Stimulated activated CD4-positive, alpha-beta T cell treated with anti-CD3 and anti-CD28 coated beads, TNF-alpha, amount 100 ng/mL, for 24 hours (primary cell): ENCODE measurements at regions not wholly inside any gene's neighbourhood (a gene's known extent, or its start where the extent isn't known, plus 50 kb on each side); places are given as distances from the start of the nearest gene placed in this dataset.

ENCODE experiments used
- DNase-seq, 3 experiments: peaks; one replicate each; pipeline ENCODE4 v3.0.0-alpha.2; 2020; ENCODE audit warnings: low read depth in 3 of 3

DNA sequence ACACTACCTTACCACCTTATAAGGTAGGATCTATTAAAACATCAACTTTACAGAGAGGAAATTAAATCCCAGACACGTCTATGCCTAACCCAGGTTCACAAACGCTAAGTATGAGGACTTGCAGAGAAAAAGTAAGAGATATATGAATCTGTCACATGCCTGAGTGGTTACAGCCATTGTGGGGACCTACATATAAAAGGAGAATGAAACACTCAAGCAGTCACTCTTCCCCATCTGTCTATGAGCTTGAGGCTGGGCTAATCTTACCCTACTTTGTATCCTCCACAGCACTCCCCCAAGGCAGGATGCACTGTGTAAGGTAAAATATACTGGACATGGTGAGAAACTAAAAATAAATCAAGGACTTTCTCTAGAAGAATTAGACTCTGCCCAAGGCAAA is 339.9 kb downstream of the HNRNPD start:
- no peak for DNase-seq

DNA sequence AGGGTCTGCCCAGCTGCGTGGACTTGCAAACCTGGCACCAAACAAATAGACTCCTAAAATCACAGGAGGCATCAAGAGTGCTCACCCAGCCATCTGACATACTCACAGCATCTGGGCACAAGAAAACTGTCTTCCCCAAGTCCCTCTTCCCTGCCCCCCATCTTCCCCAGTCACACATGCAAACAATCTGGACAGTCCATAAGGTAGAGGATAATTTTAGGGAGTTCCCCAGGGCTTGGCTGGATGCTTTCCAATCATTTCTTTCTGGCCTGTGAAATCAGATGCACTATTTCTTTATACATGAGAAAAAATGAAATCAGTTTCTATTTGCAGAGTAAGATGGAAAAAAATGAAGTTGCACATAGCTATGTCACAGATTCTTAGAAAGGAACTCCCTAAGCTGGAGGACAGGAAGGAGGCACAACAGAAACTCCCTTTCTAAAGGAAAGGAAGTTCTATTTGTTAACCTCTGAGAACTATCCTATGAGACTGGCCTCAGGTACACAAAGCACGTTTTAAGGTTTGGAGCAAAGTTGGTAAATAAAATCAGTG is 342.3 kb downstream of the HNRNPD start:
- DNase-seq: no peak

DNA sequence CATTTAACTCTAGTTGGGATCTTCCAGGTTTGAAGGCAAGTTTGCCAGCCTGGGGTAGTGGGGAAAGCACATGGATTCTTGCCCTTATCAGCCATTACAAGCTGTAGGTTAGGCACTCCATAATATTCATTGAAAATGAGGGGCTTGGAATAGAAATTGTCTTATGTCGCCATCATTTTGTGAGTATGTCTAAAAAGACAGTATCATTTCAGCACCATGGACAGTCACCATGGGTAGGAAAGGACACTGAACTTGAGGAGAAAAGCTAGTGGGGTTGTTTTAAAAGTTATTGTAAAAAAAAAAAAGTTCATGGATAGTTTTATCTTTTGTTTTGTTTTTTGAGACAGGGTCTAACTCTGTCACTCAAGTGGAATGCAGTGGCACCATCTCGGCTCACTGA is 356.1 kb downstream of the HNRNPD start:
- DNase-seq: no peak

DNA sequence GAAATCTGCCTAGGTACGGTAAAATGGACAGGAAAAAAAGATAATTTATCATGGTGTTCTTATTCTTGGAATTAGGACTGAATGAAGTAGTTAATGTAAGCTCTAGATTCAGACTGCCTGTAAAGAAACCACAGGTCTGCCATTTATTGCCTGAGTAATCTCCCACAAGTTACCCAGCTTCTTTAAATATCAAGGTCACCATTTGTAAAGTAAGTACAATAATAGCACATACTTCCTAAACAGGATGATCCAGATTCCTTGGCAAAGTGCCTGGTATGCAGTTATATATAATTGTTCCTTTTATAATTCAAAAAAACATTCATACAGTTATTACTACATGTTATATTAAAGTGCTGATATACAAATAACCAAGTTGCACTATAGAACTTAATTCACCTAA is 368.6 kb downstream of the HNRNPD start:
- DNase-seq: no peak

DNA sequence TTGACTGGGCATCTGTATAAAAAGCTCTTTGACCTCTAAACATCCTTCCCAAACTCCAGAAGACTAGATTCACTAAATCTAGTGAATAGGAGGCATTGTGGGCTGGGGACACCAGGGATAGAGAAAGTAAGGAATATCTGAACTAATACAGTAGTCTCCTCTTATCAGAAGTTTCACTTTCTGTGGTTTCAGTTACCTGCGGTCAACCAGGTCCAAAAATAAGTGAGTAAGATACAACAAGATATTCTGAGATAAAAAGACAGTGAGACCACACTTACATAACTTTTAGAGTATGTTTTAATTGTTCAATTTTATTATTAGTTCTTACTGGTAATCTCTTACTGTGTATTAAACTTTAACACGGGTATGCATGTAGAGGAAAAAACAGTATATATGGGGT is 376.5 kb downstream of the HNRNPD start:
- DNase-seq: no peak

DNA sequence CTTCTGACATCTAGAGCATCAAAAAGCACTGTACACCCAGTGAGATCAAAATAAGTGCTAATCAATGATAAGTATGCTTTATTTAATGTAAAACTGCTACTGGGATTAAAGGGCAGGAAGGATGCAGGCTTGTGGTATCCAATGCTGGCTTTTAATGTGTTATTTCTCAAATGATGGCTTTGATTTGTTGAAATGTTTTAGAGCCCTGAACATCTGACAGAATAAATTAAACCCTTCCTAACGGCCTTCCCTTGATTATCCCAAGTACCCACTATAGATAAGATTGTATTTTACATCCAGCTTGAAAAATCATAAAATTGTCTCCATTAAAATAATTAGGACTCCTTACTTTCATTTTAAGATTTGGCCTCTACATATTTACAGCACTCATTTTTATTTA is 382.9 kb downstream of the HNRNPD start:
- no peak for DNase-seq

DNA sequence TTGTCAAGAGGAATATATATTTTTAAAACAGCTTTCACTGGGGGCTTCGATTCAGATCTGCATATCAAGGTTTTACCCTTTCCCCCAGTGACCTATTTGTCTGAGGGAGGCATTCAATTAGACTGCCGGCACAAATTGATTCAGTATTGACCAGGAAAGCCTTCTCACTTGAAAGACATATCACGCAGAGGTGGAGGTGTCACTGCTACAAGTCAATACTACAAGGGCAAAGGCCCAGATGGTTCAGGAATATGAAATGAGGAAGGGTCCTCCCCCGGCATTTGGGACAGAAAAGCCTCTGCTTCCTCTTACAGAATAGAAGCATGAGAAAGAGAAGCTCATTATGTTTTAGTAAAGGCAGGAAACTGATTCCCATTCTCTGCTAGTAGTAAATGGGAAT is 383.6 kb downstream of the HNRNPD start:
- no peak for DNase-seq

DNA sequence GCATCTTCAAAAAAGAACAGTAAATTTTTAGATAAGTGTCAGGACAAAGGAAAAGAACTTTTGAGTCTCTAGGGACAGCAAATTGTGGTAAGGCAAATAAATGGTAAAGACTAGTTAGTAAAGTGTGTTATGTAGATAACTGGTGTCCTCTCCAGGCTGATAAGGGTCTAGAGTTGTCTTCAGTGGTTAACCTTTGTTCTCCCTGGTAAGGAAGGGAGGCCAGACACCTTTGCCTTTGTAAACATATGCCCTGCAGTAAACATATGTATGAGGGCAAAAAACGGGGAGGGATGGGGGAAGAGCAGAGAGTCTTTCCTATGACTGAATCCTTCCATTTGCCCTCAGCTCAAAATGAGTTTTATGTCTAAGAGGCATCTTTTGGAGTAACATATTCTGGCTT is 384.6 kb downstream of the HNRNPD start:
- no peak for DNase-seq

DNA sequence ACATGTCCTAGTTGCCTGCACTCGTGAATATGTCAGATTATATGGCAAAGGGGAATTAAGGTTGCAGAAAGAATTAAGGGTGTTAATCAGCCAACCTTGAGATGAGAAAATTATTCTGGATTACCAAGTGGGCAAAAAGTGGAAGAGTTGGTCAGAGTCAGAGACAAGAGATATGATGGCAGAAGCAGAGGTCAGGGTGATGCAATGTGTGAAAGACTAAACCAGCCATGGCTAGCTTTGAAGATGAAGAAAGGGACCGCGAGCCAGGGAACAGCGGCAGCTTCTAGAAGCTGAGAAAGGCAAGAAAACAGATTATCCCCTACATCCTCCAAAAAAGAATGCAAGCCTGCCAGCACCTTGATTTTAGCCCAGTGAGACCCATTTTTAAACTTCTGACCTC is 385.6 kb downstream of the HNRNPD start:
- no peak for DNase-seq

DNA sequence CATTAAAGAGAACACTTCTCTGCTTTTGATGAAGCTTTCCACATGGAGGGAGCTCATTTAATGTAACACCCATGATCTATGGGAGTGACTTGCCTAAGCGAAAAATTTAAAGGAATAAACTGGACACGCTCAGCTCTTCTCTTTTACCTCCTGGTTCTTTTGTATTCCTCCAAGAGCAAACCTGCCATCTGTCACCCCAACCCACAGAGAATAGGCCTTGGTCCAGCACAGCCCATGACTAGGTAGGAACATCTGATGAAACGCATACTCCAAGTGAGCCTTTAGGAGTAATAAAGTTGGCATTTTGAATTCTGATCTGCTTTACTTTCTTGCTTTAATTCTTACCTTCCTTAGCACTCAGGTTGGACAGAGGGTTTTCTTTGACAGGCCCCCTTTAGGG is 389.0 kb downstream of the HNRNPD start:
- DNase-seq: no peak

DNA sequence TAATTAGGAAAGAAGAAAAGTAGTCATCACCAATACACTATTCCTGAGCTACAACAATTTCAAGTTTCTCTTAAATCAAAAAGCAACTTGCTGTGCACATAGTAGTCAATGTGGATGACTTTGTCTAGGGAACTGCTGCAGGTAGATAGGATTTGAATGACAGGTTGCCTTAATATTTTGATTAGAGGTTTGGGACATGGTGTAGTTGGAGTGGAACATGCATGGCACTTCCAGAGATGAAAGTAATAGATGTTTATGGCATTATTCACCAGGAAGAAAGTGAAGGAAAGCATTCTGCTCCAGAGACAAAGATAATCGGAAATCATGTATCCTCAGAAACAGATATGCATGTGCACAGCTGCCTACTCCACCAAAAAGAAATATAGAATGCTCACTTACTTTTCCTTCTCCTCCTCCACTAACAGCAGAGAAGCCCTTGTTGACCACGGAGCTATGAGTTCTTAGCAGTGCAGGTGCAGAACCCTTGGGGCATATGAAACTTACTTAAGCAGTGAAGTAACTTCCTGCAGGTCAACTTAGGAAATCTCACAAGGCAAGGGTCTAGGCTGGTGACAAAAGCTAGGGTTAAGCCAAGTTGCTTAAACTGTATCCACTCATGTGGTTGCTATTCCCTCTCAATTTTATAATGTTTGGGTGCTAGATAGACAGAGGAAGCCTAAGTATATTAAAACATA is 390.8 kb downstream of the HNRNPD start:
- DNase-seq: no peak

DNA sequence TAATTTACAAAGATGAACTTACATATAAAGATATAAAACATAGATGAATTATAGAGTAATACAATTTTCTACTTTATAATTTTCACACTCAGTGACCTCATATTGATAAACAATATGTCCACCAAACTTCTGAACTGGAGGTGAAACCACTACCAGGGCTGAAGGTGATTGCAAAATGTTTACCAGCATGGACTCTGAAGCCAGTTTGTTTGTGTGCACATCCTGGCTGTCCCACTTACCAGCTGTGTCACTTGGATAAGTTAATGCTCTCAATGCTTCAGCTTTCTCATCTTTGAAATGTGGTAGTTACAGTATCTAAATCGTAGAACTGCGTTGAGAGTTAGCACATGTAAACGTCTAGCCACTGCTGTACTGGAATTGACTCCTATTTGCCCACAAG is 392.6 kb downstream of the HNRNPD start:
- DNase-seq: no peak

DNA sequence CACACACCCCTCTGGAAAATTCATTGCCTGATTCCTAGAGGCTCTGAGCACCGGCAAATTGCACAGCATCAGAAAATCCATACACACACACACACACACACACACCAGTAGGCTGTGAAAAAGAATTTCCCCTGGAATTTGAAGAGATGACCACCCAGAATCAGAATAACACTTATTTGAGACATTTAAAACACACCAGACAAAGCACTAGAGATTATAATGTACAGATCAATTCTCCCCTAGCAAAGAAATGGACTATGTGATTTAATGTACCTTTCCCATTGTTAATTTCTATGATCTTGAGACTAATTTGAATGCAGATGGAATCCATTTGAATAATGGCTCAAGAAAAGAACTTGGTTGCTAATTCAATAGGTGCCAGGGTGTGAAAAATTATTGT is 399.3 kb downstream of the HNRNPD start:
- no peak for DNase-seq

DNA sequence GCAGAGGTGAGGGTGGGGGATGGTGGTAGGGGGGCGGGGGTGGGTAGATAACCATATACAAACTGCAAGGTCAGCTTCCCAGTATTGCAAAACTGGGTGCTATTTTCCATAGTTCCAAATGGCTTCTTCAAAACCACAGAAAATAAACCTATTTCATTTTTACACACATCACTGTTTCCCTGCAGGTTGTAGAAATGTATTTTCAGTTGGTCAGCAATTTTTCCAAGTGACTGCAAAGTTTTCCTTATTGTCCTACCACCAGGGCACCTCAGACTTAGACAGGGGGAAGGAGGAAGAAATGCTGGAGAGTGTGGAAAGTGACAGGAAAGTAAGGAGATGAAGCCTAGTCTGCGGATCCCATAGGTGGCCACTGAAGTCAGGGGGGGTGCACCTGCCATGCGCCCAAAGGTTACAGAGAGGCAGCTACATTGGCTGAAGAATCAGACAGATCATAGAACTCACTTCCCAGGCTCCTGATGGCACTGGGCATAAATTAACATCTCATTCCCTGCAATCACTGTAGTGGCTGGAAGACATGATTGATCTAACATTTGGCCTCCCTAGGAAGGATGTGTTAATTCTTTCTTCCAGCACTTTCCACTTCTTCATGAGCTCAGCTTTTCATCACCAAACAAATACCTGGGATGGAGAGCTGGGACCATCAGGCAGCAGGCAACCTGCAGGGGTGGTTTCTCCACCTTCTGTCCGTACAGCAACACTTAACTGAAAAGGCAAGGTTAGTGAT is 402.0 kb downstream of the HNRNPD start:
- no peak for DNase-seq

DNA sequence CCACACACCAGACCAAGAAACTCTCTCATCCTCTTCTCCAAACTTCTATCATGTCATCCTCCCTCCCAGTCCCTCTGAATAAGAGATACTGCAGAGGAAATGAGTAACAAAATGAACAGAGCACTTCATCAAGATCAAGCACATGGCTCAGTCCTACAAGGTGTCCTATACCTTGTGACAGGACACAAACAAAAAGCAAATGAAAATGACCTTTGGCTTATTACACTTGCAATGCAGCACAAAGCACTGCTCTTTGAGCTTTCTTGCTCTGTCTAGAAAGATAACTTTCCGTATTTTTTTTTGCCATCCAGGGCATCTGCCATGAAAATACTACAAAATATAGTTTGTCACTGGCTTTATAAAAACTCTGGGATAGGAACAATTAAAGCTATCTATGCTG is 402.7 kb downstream of the HNRNPD start:
- no peak for DNase-seq

DNA sequence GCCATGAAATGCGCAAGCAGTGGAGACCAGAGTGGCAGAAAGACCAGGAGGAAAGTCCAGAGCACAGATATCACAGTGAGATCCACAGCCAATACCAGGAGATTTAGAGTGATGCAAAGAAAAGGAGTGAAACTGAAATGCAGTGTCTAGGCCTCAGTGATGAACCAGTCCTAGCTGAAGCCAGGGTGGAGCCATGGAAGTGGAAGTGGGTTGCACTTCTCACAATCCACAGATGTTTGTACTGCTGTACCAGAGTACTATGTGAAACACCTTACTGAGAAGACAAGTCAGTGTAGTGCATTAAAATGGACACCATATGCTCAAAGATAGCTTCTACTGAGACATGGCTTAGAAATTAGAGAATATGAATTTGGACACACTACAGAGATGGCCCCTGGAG is 403.3 kb downstream of the HNRNPD start:
- DNase-seq: no peak

DNA sequence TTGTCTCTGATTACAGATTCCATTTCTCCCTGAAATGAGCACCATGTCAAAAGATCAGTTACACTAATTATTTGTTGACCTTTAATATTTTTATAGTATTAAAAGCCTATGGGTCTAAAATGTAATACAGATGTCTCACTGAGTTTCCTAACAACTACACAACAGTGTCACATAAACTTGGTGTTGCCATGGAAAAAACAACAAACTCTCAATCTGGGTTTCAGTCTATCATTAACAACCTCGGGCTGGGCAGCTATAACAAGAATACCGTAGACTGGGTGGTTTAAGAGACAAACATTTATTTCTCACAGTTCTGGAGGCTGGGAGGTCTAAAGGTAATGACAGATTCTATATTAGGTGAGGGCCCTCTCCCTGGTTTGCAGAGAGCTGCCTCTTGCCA is 407.1 kb downstream of the HNRNPD start:
- no peak for DNase-seq

DNA sequence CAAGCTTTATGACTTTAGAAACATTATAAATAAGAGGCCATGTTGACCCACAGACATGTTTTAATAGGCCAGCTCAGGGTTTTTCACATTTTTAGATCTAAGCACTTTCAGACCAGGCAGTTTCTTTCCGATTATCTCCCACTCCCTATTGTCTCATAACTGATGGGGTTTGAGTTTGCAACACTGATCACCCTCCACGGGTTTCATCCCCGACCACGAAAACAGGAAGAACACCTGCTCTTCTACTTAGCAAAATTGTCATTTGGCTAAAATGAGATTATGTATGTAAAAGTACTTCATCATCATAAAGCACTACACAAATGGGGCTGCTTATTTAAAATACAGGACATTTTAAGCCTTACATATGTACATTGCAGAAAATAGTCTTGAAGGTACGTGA is 407.9 kb downstream of the HNRNPD start:
- no peak for DNase-seq

DNA sequence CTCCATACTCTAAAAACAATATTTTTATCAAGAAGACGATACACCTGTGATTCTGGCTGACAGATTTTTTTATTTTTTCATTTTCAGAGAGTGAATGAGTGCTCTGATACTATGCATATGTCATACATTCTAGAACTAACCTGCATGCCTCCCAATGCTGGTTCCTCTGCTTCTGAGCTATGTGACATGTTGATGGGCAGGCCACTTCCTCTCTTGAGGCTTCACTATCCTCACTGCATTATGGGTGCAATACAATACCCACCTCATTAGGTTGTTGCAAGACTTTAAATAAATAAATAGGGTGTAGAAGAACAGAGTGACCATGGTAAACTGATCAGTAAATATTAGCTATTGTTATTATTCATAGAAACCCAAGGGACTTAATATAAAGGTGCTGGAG is 408.3 kb downstream of the HNRNPD start:
- DNase-seq: no peak

DNA sequence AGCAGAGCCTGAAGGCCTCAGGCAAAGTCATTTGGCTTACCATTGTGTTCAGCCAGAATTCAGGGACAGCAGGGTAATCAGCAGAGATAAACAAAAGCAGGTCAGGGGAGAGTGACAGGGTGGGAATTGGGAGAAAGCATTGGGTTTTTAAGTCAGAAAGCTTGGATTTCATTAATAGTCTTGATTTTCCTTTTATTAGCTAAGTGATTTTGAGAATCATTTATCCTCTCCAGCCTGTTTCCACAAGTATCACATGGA is 410.1 kb downstream of the HNRNPD start:
- DNase-seq: no peak

DNA sequence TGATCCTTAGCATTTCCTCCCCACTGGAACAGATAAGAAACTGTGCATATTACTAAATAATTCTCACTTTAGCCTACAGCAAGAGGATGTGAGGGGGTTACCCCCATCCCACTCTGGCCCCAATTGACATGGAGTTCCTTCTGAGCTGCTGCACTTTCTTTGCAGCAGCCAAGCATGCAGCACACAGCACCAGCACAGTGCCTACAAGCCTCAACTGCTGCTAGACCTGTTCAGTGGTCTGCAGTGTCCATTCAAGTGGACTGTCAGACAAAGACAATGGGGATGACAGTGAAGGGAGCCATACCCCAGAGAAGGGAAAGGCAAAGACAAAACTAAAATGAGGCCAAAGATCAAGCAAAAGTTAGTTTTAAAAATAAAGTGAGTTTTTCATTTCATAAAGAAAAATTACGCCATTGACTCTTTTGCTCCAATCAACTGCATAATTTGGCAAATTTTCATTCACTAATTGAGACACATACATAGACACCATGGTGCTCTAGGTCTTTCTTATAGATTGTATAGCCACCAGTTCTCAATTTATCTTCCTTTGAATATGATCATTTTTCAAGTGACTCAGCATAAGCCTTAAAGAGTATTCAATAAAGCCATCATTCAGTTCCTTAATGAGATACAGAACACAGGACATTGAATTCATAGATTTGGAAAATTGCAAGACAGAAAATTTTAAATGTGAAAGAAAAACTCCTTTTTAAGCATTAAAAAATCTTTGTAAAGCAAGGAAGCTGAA is 410.6 kb downstream of the HNRNPD start:
- DNase-seq: no peak

DNA sequence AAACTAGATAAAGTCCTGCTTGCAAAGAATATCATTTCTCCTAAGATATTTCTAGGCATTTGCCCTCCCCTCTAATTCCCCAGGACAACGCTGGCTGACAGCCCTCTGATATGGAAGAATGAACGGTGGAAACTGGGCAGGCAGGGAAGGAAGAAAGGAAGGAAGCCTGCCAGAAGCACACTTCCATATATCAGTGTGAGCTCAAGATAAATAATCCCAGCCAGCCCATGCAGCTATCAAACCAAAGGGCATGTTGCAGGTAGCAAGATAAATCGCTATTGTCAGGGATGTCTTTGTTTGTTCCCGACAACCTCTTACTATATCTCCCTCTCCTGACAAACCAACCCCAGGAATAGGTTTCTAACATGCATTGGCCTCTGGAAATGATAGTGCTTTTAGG is 412.8 kb downstream of the HNRNPD start:
- DNase-seq: no peak

DNA sequence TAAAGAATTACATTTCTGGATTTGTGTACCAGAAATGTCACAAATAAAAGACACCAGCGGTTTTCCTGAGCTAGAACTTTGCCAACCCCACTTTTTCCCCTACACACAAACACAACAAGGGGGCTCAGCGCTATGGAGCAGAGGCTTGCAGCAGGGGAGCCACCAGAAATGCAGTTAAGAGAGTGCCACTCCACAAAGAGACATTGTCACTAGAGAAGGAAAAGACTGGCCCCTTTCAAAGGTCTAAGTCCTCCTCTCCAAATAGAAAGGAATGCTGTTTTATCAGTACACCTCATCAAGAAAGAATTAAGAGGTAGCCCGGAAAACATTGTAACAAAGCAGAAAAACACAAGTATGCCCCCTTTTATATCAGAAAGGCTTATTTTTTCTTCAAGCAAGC is 419.5 kb downstream of the HNRNPD start:
- no peak for DNase-seq
